Neuron (in vitro differentiated cells): ENCODE measurements at regions not wholly inside any gene's neighbourhood (a gene's known extent, or its start where the extent isn't known, plus 50 kb on each side); places are given as distances from the start of the nearest gene placed in this dataset.

Experiments used
- H2AFZ ChIP-seq: one replicate; pipeline ENCODE4 v1.6.1; 2013; ENCODE audit warnings: low read depth, mild to moderate bottlenecking, inconsistent platforms, low read length, moderate library complexity
- H3K27me3 ChIP-seq: one replicate; pipeline ENCODE4 v1.6.1; 2013; ENCODE audit warnings: low read length; ENCODE audit not compliant: insufficient read depth
- H3K36me3 ChIP-seq: one replicate; pipeline ENCODE4 v1.6.1; 2013; ENCODE audit warnings: low read length; ENCODE audit not compliant: insufficient read depth
- H3K4me1 ChIP-seq: one replicate; pipeline ENCODE4 v1.6.1; 2013; ENCODE audit warnings: low read length; ENCODE audit not compliant: insufficient read depth
- H3K4me3 ChIP-seq: 2 replicates; pipeline ENCODE4 v1.5.1; 2013; ENCODE audit warnings: mild to moderate bottlenecking, low read length, moderate library complexity
- H3K9me3 ChIP-seq: one replicate; pipeline ENCODE4 v1.6.1; 2013; ENCODE audit warnings: low read length

GRCh38 chr11:116276051-116277044 lies 496.4 kb downstream of the BUD13 start:
- Histone ChIP-seq H3K4me1 (no peaks in the 10 kb centered on the region), H3K9me3 (no peaks in the 10 kb centered on the region), H3K4me3 (no peak overlapping the region), H3K36me3 (no peaks in the 10 kb centered on the region), H3K27me3 (no peaks in the 10 kb centered on the region), H2AFZ (no peak overlapping the region)

- H2AFZ ChIP-seq, result no peak overlapping the region
- no peaks in the 10 kb centered on the region for H3K9me3 ChIP-seq
- H3K4me1 ChIP-seq, result no peaks in the 10 kb centered on the region
- no peak overlapping the region for H3K4me3 ChIP-seq
- H3K36me3 ChIP-seq, result no peaks in the 10 kb centered on the region
- no peaks in the 10 kb centered on the region for H3K27me3 ChIP-seq
Measured at GRCh38 chr11:116275635-116276034, 497.2 kb downstream of the BUD13 start.

- Histone ChIP-seq H3K9me3 (no peaks in the 10 kb centered on the region), H3K4me1 (no peaks in the 10 kb centered on the region), H3K4me3 (no peak overlapping the region), H2AFZ (no peak overlapping the region), H3K27me3 (no peaks in the 10 kb centered on the region), H3K36me3 (no peaks in the 10 kb centered on the region)
Measured at GRCh38 chr11:116274521-116274920, 498.3 kb downstream of the BUD13 start.

- H3K9me3 ChIP-seq, result no peaks in the 10 kb centered on the region
- no peaks in the 10 kb centered on the region for H3K4me1 ChIP-seq
- no peak overlapping the region for H3K4me3 ChIP-seq
- no peaks in the 10 kb centered on the region for H3K36me3 ChIP-seq
- no peak overlapping the region for H2AFZ ChIP-seq
- no peaks in the 10 kb centered on the region for H3K27me3 ChIP-seq
Measured at GRCh38 chr11:116272181-116272789, 500.5 kb downstream of the BUD13 start.

- H3K27me3 ChIP-seq, result no peaks in the 10 kb centered on the region
- no peaks in the 10 kb centered on the region for H3K36me3 ChIP-seq
- H3K4me1 ChIP-seq, result peaks cover 1% of the 10 kb centered on the region
- H3K4me3 ChIP-seq, result no peak overlapping the region
- H2AFZ ChIP-seq, result no peak overlapping the region
- no peaks in the 10 kb centered on the region for H3K9me3 ChIP-seq
Measured at GRCh38 chr11:116271479-116271878, 501.3 kb downstream of the BUD13 start.

- H2AFZ ChIP-seq, result no peak overlapping the region
- peaks cover 29% of the 10 kb centered on the region for H3K4me1 ChIP-seq
- no peaks in the 10 kb centered on the region for H3K9me3 ChIP-seq
- no peaks in the 10 kb centered on the region for H3K36me3 ChIP-seq
- no peaks in the 10 kb centered on the region for H3K27me3 ChIP-seq
- H3K4me3 ChIP-seq, result no peak overlapping the region
Measured at GRCh38 chr11:116267146-116267545, 505.6 kb downstream of the BUD13 start.

- Histone ChIP-seq H2AFZ (no peak overlapping the region), H3K36me3 (no peaks in the 10 kb centered on the region), H3K27me3 (no peaks in the 10 kb centered on the region), H3K9me3 (no peaks in the 10 kb centered on the region), H3K4me3 (no peak overlapping the region), H3K4me1 (peaks cover 29% of the 10 kb centered on the region)
Measured at GRCh38 chr11:116263770-116264169, 509.0 kb downstream of the BUD13 start.

GRCh38 chr11:116263019-116263418 lies 509.8 kb downstream of the BUD13 start:
- H3K4me1 ChIP-seq, result peaks cover 29% of the 10 kb centered on the region
- H3K36me3 ChIP-seq, result no peaks in the 10 kb centered on the region
- no peak overlapping the region for H2AFZ ChIP-seq
- no peak overlapping the region for H3K4me3 ChIP-seq
- no peaks in the 10 kb centered on the region for H3K9me3 ChIP-seq
- H3K27me3 ChIP-seq, result no peaks in the 10 kb centered on the region

GRCh38 chr11:116262370-116262769 lies 510.4 kb downstream of the BUD13 start:
- Histone ChIP-seq H3K27me3 (no peaks in the 10 kb centered on the region), H3K9me3 (no peaks in the 10 kb centered on the region), H3K4me3 (no peak overlapping the region), H3K4me1 (peaks cover 29% of the 10 kb centered on the region), H2AFZ (no peak overlapping the region), H3K36me3 (no peaks in the 10 kb centered on the region)

GRCh38 chr11:116261606-116262005 lies 511.2 kb downstream of the BUD13 start:
- Histone ChIP-seq H2AFZ (no peak overlapping the region), H3K9me3 (no peaks in the 10 kb centered on the region), H3K27me3 (no peaks in the 10 kb centered on the region), H3K4me3 (no peak overlapping the region), H3K36me3 (no peaks in the 10 kb centered on the region), H3K4me1 (peaks cover 29% of the 10 kb centered on the region)

- Histone ChIP-seq H3K9me3 (no peaks in the 10 kb centered on the region), H2AFZ (no peak overlapping the region), H3K36me3 (no peaks in the 10 kb centered on the region), H3K4me1 (peaks cover 13% of the 10 kb centered on the region), H3K27me3 (no peaks in the 10 kb centered on the region), H3K4me3 (no peak overlapping the region)
Measured at GRCh38 chr11:116258821-116259220, 514.0 kb downstream of the BUD13 start.

- peaks cover 4% of the 10 kb centered on the region for H3K4me1 ChIP-seq
- H3K27me3 ChIP-seq, result no peaks in the 10 kb centered on the region
- H3K36me3 ChIP-seq, result no peaks in the 10 kb centered on the region
- H2AFZ ChIP-seq, result no peak overlapping the region
- H3K9me3 ChIP-seq, result no peaks in the 10 kb centered on the region
- no peak overlapping the region for H3K4me3 ChIP-seq
Measured at GRCh38 chr11:116257883-116258282, 514.9 kb downstream of the BUD13 start.

GRCh38 chr11:116257092-116257491 lies 515.7 kb downstream of the BUD13 start:
- H3K27me3 ChIP-seq, result no peaks in the 10 kb centered on the region
- no peak overlapping the region for H2AFZ ChIP-seq
- H3K9me3 ChIP-seq, result no peaks in the 10 kb centered on the region
- H3K36me3 ChIP-seq, result no peaks in the 10 kb centered on the region
- H3K4me3 ChIP-seq, result no peak overlapping the region
- H3K4me1 ChIP-seq, result no peaks in the 10 kb centered on the region
